Stimulated activated CD4-positive, alpha-beta T cell treated with anti-CD3 and anti-CD28 coated beads, Interleukin-15, amount 100 ng/mL, for 1 hour (primary cell): ENCODE measurements at regions not wholly inside any gene's neighbourhood (a gene's known extent, or its start where the extent isn't known, plus 50 kb on each side); places are given as distances from the start of the nearest gene placed in this dataset.
"Not testable (repeated sequence)": the region's sequence is repeated elsewhere in the genome, so short reads cannot be mapped to it uniquely, and the experiment has no call there.

ENCODE experiments used
- DNase-seq, 2 donors: peaks; one replicate each; pipeline ENCODE4 v3.0.0-alpha.2; 2020; ENCODE audit warnings: low read depth in 1 of 2, low spot score in 1 of 2

DNA sequence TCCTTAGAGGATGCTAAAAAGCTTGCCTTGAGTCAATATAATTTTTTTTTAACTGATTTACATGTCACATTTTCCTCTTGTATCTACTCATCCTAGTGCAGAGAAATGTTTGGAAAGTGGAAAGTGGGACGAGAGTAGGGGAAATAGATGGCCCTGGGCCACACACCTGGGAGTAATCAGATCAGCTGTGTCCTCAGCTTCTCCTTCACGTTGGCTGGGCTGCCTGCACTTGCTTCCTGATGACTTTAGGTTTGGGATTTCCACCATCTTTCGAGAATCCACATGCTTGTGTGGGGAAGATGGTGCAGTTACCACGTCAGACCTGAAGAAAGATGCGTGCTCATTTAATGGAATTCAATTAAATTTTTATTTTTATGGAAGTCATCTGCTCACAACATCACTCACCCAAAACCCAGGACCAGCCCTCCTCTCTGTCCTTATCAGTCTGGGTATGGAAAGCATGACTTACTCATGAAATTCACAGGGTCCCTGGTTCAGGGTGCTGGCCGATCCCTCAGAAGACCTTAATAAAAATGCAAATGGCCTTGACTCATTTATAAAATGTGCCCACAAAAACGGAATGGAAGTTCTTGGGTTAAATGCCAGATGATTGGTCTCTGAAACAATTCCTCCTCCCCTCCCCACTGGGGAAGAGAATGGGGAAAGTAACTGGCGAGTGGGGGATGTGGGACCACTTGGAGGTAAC, 74.5 kb upstream of the TIAM2 start:
- DNase-seq: no peak

DNA sequence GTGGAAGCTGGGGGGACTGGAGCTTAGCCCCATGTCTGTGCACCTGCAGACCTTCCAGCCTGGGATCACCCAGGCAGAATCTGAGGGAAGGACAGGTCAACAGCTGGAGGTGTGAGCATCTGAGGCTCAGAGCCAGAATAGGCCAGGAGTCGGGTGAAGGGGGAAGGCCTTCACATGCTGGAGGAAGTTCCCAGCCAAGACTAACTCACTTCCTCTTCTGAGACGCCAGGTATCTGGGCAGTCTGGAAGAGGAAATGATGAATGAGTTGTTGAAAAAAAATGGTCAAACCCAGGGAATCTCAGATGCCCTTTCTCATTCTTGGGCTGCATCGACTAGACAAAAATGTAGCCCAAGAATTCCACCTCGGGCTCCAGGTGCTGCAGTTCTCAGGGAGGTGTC, 73.6 kb upstream of the TIAM2 start:
- DNase-seq: no peak

DNA sequence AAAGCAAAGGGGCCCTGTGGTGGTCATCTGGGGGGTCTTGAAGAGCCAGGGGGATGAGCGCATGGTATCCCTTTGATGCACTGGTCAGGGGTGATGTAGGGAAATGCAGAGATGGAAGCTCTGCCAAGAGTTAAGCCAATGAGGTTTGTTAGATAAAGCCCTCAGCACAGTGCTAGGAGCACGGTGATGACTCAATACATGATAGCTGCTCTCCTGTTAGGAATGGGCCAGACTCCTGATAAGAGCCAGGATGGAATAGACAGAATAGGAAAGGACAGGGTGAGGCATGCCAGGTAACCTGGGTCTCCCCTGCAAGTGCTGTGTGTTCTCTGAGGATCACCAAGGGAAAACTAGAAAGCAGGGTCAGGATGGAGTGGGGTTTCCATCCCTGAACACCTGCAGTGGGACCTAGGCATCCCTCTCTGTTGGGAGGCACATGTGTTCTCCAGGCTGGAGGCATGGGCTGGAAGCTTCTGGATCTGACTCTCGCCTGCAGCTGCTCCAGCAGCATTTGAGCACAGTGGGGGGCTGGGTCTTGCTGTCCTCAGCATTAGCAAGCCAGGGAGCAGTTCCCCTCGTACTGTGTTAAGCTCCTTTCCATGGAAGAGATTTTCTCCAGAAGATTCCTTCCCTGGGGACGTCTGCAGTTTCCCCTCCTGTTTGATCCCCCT, 71.8 kb upstream of the TIAM2 start:
- no peak for DNase-seq

DNA sequence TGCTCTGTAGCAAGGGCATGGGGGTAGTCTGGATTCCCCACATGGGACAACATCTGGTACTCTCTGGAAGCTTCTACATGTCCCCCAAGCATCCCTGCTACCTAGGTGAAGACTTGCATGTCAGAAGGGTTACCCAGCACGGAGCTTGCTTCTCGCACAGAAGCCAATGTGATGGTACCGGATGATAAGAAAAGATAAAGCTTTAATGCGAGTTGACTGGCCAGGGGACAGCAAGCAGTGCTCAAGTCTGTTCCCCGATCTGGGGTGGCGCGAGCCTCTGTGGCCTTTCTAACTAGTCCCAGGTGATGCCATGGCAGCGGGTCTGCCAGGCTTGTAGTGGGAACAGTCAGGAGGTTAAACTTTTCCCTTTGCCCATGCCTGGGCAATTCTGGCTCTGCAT, 70.0 kb upstream of the TIAM2 start:
- no peak for DNase-seq

DNA sequence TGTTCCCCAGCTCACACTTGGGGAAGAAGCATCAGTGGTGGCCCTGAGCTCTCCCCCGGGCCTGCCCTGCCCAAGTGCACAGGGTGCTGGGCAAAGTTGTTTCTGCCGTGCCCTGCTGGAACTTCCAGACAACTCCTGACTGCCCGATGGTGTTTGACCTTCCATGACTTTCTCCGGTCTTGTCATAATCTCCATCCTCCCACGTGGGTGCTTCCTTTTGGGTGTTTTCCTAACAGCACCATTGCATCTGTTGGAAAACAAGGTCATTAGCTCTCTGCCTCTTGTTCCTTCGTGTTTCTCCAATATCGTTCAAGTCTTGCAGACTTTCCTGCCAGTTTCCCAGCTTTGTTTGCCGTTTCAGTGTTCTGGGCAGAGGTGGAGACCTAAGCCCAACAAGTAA, 68.7 kb upstream of the TIAM2 start:
- DNase-seq: no peak

DNA sequence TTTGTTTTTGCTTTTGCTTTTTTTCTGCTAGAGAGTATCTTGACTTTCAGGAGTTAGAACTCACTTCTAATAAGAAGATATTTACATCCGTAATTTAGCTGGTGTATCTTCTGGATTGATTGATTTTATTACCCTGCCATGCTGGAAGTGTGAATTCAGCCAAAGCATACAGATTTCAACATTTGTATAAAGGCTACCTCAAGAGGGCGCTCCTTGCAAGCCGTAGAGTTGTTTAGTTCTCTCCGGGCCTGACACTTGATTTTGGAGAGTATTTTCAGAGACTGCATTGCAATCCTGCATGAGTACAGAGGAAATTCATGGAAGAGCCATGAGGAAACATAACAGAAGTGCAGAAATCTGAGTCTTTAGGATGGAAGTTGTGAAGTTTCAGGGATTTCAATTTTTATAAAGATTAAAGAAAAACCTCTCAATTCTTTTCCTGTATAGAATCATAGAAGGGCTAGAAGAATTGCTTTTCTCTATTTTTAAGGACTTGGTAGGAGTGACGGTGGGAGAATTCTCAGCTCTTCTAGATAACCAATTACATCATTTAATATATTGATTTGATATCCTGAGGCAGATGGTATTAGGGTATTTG, 66.7 kb upstream of the TIAM2 start:
- DNase-seq: peak in 1 of 2 donors; percentile 38

DNA sequence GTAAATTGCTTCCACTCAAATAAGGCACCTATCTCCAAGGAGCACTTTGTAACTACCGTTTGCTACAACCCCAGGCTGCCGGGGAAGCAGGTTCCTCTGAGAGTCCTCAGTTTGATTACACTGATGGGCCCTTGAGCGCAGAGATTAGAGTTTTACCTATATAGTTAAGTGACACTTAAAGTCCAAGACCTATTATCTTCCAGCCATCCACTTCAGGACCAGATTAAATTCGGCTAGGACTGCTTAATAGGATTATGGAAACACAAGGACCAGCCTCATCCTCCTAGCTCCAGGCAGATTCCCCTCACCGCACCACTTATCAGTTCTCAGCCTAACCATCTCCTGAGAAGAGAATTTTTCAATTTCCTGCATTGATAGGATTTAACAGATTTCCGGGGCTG, 64.7 kb upstream of the TIAM2 start:
- no peak for DNase-seq

DNA sequence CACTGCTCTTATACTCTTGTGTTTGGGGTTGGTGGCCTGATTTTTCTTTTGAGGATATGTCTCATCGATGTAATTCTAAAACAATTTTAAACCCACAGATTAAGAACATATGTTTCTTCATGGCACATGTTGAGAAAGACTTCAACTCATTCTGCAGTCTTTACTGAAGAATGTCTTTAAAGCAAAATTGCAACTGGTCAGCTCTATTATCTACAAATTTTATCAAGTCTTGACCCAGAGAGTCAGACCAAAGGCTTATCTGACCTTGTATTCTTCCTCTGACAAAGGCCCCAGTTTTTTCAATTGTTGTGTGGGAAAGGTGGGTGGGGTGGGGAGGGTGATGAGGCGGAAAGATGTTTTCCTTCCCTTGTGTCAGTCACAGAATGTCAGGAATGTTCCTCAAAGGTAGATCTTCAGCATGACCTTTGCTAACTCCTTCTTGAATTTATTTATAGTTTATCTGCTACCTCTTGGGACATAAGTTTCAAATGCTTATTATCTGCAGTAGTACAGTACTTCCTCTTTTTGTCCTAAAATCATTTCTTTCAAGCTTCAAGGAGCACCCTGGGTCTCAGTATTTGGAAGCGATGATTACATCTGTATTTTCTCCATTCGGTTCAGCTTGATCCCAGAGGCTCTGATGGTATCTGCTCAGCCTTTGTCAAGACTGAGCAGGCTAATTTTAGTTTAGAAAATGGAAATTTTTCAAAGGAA, 63.2 kb upstream of the TIAM2 start:
- no peak for DNase-seq

DNA sequence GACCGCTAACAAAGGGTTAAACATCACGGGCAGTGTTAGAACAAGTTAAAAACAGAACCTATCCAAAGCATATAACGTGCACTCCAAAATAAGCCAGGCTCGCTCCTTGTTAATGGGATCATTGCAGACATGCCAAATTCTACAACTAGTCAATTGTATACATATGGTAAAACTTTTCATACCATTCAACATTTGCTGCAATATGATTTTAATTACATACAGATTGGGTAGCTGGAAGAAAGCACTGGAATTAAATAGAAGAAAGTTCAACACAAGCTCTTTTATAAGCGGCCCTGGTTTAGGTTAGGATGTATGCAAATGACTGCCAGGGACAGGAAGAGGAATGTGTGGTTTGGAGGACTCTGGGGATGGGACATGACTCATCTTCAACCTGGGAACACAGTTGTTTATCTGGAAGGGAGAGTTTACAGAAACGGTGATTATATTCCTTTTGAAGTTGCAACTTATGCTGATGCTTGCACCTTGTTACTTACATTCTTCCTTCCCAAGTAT, 62.5 kb upstream of the TIAM2 start:
- no peak for DNase-seq

DNA sequence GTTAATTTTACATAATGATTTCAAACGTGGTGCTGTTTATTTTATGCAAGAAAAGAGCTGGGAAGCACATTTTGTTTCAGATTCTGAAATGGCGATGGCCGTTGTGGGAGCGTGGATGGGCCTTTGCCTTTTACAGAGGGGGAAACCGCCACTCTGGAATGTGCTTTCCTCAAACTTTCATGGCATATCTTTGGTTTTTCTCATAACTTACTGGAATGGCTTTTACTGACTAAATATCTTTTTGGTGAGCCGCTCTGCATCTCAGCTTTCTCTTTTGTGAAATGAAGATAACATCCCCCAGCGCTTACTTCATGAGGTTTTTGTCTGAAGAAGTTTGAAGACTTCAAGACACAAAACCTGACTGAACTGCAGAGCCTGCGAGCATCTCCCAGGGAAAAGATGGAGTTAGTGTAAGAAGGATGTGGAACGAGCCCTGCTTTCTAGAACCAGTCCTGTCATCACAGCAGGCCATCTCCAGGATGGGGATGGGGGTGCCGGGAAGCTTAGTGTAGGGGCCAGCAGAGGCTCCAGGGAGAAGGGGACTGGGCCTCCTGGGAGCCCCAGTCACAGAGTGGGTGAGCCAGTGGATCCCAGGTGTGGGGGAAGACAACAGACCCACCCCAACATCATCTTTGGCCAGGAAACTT, 61.8 kb upstream of the TIAM2 start:
- no peak for DNase-seq

DNA sequence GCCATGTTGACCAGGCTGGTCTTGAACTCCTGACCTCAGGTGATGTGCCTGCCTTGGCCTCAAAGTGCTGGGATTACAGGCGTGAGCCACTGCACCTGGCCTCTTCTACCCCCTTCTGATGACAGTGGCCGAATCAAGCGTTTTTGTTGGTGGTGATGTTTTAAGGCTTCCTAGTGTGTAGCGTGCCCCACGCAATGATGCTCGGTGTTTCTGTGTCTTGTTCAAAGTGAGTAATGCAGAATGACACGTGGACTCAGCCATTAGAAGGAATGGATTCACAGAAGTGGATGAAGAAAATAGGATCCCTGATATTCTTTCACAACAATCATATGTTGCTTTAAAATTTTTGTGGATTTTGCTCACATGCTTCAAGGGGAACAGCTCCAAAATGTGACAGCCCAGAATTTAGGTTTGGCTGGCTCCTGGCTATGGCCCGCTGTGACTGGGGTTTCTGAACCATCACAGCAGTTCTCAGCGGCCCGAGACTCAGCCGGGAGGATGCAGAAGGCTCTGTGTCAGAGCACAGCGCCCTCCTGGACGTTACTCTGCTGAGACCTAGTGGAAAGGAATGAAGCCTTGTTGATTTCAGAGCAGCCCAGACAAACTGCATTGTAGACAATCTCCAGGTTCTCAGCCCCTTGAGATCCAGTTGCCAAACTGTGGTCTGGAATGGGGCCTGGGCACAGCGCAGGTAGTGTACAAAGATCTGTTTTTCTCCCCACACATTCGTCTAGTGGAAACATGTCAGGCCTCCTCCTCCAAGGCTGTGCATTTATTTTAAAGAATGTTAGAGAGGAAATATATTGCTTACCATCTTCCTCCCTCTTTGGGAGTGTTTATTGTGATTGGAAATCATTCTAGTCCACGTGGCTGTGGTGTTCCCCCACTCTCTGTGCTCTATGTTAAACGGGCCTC, 57.6 kb upstream of the TIAM2 start:
- DNase-seq: no peak

DNA sequence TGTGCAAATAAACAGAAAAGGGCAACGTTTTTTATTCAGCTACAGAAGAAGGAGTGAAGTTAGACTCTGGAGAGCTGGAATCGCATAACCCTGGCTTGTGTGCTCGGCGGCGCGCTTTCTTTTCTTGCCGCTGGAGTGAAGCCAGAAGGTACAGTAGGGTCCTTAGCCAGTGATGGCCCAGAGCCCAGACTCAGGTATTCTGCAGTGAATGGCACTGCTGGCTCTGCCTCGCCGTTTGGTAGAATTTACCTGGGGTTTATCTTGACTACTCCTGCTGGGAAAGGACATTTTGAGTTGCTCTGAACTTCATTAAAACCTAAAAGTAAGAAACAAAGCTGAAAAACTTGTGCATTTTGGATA, 56.9 kb upstream of the TIAM2 start:
- DNase-seq: no peak

DNA sequence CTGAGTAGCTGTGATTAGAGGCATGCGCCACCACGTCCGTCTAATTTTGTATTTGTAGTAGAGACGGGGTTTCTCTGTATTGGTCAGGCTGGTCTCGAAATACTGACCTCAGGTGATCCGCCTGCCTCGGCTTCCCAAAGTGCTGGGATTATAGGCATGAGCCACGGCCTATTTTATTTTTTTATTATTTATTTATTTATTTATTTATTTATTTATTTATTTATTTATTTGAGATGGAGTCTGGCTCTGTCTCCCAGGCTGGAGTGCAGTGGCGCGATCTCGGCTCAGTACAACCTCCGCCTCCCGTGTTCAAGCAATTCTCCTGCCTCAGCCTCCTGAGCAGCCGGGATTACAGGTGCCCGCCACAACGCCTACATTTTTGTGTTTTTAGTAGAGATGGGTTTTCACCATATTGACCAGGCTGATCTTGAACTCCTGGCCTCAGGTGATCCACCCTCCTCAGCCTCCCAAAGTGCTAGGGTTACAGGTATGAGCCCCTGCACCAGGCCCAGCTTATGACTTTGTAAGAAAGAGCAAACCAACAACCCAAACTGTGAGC, 56.3 kb upstream of the TIAM2 start:
- not testable (repeated sequence) for DNase-seq

DNA sequence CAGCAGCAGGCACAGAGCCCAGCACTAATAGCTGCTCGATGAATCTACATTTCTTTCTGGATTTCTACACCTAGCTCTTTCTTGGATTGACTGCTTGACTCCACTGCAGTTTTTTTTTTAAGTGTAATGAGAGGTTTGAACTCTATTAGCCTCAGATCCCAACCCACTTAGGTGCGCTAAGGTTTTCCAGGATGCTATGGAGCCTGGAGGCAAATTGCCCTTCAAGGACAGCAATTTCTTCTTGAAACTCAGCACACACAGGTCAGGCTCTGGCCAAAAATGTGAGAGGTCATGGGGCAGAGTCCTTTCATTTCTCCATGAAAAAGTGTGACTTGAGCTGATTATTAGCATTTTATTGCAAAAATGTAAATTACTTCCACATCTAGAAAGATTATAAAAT, 52.3 kb upstream of the TIAM2 start:
- DNase-seq: no peak

DNA sequence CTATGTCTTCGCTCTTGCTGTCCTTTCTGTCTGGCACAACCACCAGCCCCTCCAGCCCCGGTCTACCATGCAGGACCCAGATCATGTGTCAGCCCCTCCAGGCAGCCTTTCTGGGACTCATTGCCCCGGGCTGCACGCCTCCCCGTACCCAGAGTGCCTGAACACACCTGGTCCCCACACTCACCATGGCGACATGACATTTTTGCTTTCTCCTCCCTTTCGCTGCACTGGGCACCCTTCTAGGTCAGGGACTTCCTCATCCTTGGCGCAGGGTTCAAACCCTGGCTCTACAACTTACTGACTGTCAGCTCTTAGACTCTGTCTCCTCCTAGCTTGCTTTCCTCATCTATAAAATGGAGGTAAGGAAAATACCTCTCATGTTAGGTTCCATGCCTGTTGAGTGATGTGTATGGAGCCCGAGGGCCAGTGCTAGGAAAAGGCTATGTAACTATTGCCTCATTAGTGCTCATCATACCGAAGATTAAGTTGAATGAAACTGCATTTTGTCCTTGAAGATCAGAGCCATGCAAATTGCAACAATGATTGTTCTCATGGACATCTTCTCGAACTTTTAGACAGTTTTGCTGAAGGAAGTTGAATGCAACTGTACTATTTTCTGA, 49.7 kb upstream of the TIAM2 start:
- no peak for DNase-seq
